Vagina (tissue), 2 donors: ENCODE measurements at regions not wholly inside any gene's neighbourhood (a gene's known extent, or its start where the extent isn't known, plus 50 kb on each side); places are given as distances from the start of the nearest gene placed in this dataset.

Experiments
- CTCF ChIP-seq, 3 experiments: fragments of 450-650 bp in 2 of 3; fragments of 200-600 bp in 1 of 3; sonication (generic) in 1 of 3; IDR thresholded peaks; one replicate each; pipeline ENCODE4 v1.5.1; 2017 to 2019; ENCODE audit warnings: antibody characterized with exemption in 3 of 3, mild to moderate bottlenecking in 2 of 3, moderate library complexity in 2 of 3
- POLR2A ChIP-seq, 2 donors: fragments of 450-650 bp; IDR thresholded peaks; one replicate each; pipeline ENCODE4 v1.6.1; 2017; ENCODE audit warnings: antibody characterized with exemption in 2 of 2, mild to moderate bottlenecking in 2 of 2, moderate library complexity in 2 of 2
- POLR2AphosphoS5 ChIP-seq, 2 donors: sonication (generic); formaldehyde crosslinking; IDR thresholded peaks; one replicate each; pipeline ENCODE4 v1.9.0; 2017; ENCODE audit warnings: antibody characterized with exemption in 2 of 2, mild to moderate bottlenecking in 2 of 2, low read depth in 1 of 2; ENCODE audit not compliant: insufficient read depth in 1 of 2

GRCh38 chrX:1012678-1013300, 199.7 kb downstream of the CRLF2 start:
- TF ChIP-seq POLR2A (IDR thresholded peaks at IDR 0.05) (no peak), POLR2AphosphoS5 (IDR thresholded peaks at IDR 0.05; ENCODE audit: insufficient read depth in 1 of 2, low read depth in 1 of 2) (no peak), CTCF (IDR thresholded peaks at IDR 0.05) (no peak)
